A549 (cell line): ENCODE measurements at regions not wholly inside any gene's neighbourhood (a gene's known extent, or its start where the extent isn't known, plus 50 kb on each side); places are given as distances from the start of the nearest gene placed in this dataset.

Experiments used
- ATAC-seq, 2 experiments: fragments of 200-7000 bp in 1 of 2; fragments of >200 bp in 1 of 2; cut with Nextera tagmentation in 1 of 2; cut with Tn5 transposase in 1 of 2; 3 replicates each; pipeline versions ENCODE4 v1.8.0 to v1.9.1; 2018 to 2020; ENCODE audit warnings: mild to moderate bottlenecking in 1 of 2, moderate library complexity in 1 of 2
- CTCF ChIA-PET: fragments of 300-600 bp; sonication (Branson Sonifier 250); formaldehyde crosslinking; extraction: SDS; loops from one replicate; lab custom pipeline; 2021; ENCODE audit warnings: antibody characterized with exemption, inconsistent platforms; lab: Yijun Ruan, JAX
- POLR2A ChIA-PET: fragments of 350-600 bp; formaldehyde crosslinking; extraction: SDS; loops from one replicate; lab custom pipeline; 2021; ENCODE audit warnings: antibody characterized with exemption, inconsistent platforms; lab: Yijun Ruan, JAX
- DNase-seq, 2 experiments: peaks; one replicate each; pipeline versions ENCODE4 v3.0.0 to v3.0.0-alpha.2; 2011 to 2016; ENCODE audit warnings: low read depth in 1 of 2, low spot score in 1 of 2
- FAIRE-seq: peaks from 2 replicates; lab custom pipeline; 2011; peaks lifted over from hg19 to GRCh38; lab: Jason Lieb, UNC
- H3K27ac ChIP-seq, 2 experiments: fragments of >200 bp; sonication (Bioruptor Twin); formaldehyde crosslinking; 3 replicates each; pipeline ENCODE4 v1.5.1; 2016 to 2017
- H3K4me1 ChIP-seq: fragments of >200 bp; sonication (Bioruptor Twin); formaldehyde crosslinking; 3 replicates; pipeline ENCODE4 v1.6.1; 2016
- H3K4me2 ChIP-seq: fragments of >200 bp; sonication (Bioruptor Twin); formaldehyde crosslinking; 3 replicates; pipeline ENCODE4 v1.6.1; 2016
- H3K4me3 ChIP-seq: fragments of >200 bp; sonication (Bioruptor Twin); formaldehyde crosslinking; 3 replicates; pipeline ENCODE4 v1.5.1; 2016
- H3K9me3 ChIP-seq: fragments of >200 bp; sonication (Bioruptor Twin); formaldehyde crosslinking; 3 replicates; pipeline ENCODE4 v1.6.1; 2016
- CBX8 ChIP-seq: fragments of 200-600 bp; sonication (generic); IDR thresholded peaks from 2 replicates; pipeline ENCODE4 v1.6.1; 2016
- ESRRA ChIP-seq: fragments of 150-350 bp; IDR thresholded peaks from 2 replicates; pipeline ENCODE4 v1.6.1; 2014; ENCODE audit warnings: mild to moderate bottlenecking, low read length, borderline replicate concordance
- FOSB ChIP-seq: fragments of 250-450 bp; sonication (Bioruptor Pico); IDR thresholded peaks from 2 replicates; pipeline ENCODE4 v1.5.0; 2020; ENCODE audit warnings: mild to moderate bottlenecking, moderate library complexity
- GATA3 ChIP-seq: IDR thresholded peaks from 2 replicates; pipeline ENCODE4 v1.6.1; 2012; ENCODE audit warnings: borderline replicate concordance
- JUNB ChIP-seq: fragments of >200 bp; sonication (Bioruptor Twin); formaldehyde crosslinking; IDR thresholded peaks from 2 replicates; pipeline ENCODE4 v1.6.1; 2016
- MAFK ChIP-seq: fragments of 450-650 bp; IDR thresholded peaks from 2 replicates; pipeline ENCODE4 v1.6.1; 2014; ENCODE audit not compliant: partially characterized antibody
- NPAS2 ChIP-seq: fragments of 250-450 bp; sonication (Bioruptor Pico); IDR thresholded peaks from 2 replicates; pipeline ENCODE4 v1.8.0; 2022; ENCODE audit warnings: mild to moderate bottlenecking, moderate library complexity, borderline replicate concordance
- PHF8 ChIP-seq: fragments of 200-600 bp; sonication (generic); IDR thresholded peaks from 2 replicates; pipeline ENCODE4 v1.6.1; 2016; ENCODE audit warnings: low read depth, mild to moderate bottlenecking, antibody characterized with exemption, moderate library complexity, borderline replicate concordance
- POLR2AphosphoS2 ChIP-seq: conservative IDR thresholded peaks from 2 replicates; pipeline ENCODE4 v1.6.1; 2012; ENCODE audit warnings: low read length, improper control_type of control experiment, inconsistent platforms
- RAD21 ChIP-seq, 2 experiments: fragments of >200 bp in 1 of 2; sonication (Bioruptor Twin) in 1 of 2; formaldehyde crosslinking in 1 of 2; IDR thresholded peaks in 1 of 2; conservative IDR thresholded peaks in 1 of 2; 2 replicates in 1 of 2; 3 replicates in 1 of 2; pipeline ENCODE4 v1.6.1; 2012 to 2018; ENCODE audit warnings: inconsistent platforms in 1 of 2
- RARB ChIP-seq: fragments of 250-450 bp; sonication (Bioruptor Pico); IDR thresholded peaks from 2 replicates; pipeline ENCODE4 v1.8.0; 2021; ENCODE audit warnings: mild to moderate bottlenecking, moderate library complexity
- RNF2 ChIP-seq: fragments of 200-600 bp; sonication (generic); IDR thresholded peaks from 2 replicates; pipeline ENCODE4 v1.6.1; 2016; ENCODE audit warnings: low read depth, mild to moderate bottlenecking, antibody characterized with exemption, moderate library complexity, borderline replicate concordance
- SMC3 ChIP-seq: fragments of >200 bp; sonication (Bioruptor Twin); formaldehyde crosslinking; IDR thresholded peaks from 3 replicates; pipeline ENCODE4 v1.6.1; 2018; ENCODE audit warnings: inconsistent platforms
- ZC3H11A ChIP-seq: fragments of 450-650 bp; IDR thresholded peaks from 2 replicates; pipeline ENCODE4 v1.6.1; 2014; ENCODE audit warnings: antibody characterized with exemption, mild to moderate bottlenecking
- WGBS: methylation state at CpG from one replicate; pipeline ENCODE4 v1.1.6; 2017; ENCODE audit errors: missing lambda C conversion rate; 5-methylcytosine and 5-hydroxymethylcytosine counted together
- TF ChIP-seq, protein P1 (sequence below): fragments of 150-350 bp; IDR thresholded peaks from 2 replicates; pipeline ENCODE4 v1.6.1; 2014; ENCODE audit warnings: low read depth, mild to moderate bottlenecking, low read length
- TF ChIP-seq, protein P2 (sequence below): fragments of 200-600 bp; sonication (generic); IDR thresholded peaks from 2 replicates; pipeline ENCODE4 v1.6.1; 2016; ENCODE audit warnings: antibody characterized with exemption, mild to moderate bottlenecking, moderate library complexity
- TF ChIP-seq, protein P3 (sequence below): fragments of 250-450 bp; sonication (Bioruptor Pico); IDR thresholded peaks from 2 replicates; pipeline ENCODE4 v1.5.0; 2021; ENCODE audit warnings: mild to moderate bottlenecking, moderate library complexity, borderline replicate concordance
- TF ChIP-seq, protein P4 (sequence below): fragments of >200 bp; sonication (Bioruptor Twin); formaldehyde crosslinking; IDR thresholded peaks from 3 replicates; pipeline ENCODE4 v1.5.1; 2016
- TF ChIP-seq, protein P5 (sequence below): IDR thresholded peaks from 2 replicates; pipeline ENCODE4 v1.6.1; 2012

DNA sequence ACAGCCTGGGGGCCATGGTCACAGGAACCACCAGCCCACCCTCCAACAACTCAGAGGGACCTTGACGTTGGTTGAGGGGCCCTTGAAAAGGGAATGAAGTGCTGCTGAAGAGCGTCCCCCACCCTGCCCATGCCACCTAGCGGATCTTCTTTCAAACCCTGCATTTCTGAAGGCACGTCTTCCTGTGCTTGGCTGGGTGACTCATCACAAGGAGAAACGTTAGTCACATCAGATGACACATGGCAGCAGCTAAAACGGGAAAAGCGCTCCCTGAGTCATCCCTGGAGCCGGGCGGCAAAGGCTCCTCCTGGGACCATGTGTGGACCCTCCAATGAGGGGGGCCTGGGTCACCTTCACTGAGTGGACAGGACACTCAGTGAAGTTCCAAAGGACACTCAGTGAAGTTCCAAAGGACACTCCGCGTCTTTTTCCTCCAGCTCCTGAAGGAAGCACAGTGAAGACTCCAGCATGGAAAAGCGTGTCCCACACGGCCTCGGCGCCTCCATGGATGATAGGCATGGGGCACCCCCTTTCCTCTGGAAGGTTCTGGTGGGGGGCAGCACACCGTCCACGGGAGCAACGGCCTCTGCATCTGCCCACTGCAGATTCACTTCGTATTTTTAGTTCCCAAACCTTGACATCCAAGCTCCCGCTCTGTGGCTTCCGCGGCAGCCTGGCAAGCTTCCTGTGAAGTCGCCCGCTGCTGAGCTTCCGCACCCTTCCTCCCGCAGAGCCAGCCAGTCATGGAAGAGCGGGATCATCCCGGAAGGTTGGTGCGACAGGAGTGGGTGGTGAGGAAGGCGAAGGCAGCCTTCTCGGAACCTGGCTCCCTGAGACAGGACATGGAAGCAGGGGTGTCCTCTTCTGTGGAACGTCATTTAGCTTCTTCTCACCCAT lies 383.4 kb downstream of the VRK1 start (continued):
- TF ChIP-seq, protein P1, sequence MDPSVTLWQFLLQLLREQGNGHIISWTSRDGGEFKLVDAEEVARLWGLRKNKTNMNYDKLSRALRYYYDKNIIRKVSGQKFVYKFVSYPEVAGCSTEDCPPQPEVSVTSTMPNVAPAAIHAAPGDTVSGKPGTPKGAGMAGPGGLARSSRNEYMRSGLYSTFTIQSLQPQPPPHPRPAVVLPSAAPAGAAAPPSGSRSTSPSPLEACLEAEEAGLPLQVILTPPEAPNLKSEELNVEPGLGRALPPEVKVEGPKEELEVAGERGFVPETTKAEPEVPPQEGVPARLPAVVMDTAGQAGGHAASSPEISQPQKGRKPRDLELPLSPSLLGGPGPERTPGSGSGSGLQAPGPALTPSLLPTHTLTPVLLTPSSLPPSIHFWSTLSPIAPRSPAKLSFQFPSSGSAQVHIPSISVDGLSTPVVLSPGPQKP: no peak
- TF ChIP-seq CBX8 (no peak), MAFK (no peak), RARB (CRISPR knock-in tag) (no peak), NPAS2 (CRISPR knock-in tag) (no peak), RNF2 (no peak), POLR2AphosphoS2 (no peak), FOSB (CRISPR knock-in tag) (no peak), ESRRA (no peak), GATA3 (no peak), ZC3H11A (no peak), JUNB (peak; percentile 59), PHF8 (no peak)
- TF ChIP-seq, protein P2, sequence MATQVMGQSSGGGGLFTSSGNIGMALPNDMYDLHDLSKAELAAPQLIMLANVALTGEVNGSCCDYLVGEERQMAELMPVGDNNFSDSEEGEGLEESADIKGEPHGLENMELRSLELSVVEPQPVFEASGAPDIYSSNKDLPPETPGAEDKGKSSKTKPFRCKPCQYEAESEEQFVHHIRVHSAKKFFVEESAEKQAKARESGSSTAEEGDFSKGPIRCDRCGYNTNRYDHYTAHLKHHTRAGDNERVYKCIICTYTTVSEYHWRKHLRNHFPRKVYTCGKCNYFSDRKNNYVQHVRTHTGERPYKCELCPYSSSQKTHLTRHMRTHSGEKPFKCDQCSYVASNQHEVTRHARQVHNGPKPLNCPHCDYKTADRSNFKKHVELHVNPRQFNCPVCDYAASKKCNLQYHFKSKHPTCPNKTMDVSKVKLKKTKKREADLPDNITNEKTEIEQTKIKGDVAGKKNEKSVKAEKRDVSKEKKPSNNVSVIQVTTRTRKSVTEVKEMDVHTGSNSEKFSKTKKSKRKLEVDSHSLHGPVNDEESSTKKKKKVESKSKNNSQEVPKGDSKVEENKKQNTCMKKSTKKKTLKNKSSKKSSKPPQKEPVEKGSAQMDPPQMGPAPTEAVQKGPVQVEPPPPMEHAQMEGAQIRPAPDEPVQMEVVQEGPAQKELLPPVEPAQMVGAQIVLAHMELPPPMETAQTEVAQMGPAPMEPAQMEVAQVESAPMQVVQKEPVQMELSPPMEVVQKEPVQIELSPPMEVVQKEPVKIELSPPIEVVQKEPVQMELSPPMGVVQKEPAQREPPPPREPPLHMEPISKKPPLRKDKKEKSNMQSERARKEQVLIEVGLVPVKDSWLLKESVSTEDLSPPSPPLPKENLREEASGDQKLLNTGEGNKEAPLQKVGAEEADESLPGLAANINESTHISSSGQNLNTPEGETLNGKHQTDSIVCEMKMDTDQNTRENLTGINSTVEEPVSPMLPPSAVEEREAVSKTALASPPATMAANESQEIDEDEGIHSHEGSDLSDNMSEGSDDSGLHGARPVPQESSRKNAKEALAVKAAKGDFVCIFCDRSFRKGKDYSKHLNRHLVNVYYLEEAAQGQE: no peak
- TF ChIP-seq, protein P3, sequence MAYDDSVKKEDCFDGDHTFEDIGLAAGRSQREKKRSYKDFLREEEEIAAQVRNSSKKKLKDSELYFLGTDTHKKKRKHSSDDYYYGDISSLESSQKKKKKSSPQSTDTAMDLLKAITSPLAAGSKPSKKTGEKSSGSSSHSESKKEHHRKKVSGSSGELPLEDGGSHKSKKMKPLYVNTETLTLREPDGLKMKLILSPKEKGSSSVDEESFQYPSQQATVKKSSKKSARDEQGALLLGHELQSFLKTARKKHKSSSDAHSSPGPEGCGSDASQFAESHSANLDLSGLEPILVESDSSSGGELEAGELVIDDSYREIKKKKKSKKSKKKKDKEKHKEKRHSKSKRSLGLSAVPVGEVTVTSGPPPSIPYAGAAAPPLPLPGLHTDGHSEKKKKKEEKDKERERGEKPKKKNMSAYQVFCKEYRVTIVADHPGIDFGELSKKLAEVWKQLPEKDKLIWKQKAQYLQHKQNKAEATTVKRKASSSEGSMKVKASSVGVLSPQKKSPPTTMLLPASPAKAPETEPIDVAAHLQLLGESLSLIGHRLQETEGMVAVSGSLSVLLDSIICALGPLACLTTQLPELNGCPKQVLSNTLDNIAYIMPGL: no peak
- TF ChIP-seq, protein P4, sequence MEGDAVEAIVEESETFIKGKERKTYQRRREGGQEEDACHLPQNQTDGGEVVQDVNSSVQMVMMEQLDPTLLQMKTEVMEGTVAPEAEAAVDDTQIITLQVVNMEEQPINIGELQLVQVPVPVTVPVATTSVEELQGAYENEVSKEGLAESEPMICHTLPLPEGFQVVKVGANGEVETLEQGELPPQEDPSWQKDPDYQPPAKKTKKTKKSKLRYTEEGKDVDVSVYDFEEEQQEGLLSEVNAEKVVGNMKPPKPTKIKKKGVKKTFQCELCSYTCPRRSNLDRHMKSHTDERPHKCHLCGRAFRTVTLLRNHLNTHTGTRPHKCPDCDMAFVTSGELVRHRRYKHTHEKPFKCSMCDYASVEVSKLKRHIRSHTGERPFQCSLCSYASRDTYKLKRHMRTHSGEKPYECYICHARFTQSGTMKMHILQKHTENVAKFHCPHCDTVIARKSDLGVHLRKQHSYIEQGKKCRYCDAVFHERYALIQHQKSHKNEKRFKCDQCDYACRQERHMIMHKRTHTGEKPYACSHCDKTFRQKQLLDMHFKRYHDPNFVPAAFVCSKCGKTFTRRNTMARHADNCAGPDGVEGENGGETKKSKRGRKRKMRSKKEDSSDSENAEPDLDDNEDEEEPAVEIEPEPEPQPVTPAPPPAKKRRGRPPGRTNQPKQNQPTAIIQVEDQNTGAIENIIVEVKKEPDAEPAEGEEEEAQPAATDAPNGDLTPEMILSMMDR: peak; percentile 39; the same call in 2 of the 3 replicates

DNA sequence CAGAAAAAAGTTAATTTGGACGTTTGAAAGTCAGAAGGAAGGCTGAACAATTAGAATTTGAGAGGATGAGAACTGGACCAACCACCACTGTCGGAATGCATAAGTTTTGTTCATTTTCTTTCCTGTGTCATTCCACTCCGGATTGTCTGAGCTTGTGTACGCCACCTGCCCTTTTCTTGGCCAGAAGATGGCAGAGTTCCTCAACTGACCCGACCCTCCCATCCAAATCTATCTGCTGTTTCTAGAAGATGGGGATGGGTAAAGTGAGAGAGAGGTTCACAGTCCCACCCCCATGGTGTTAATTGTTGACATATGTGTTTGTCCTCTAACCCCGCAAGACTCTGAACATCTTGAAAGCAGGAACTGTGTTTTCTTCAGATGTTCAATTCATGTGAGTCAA lies 388.0 kb downstream of the VRK1 start:
- no peak overlapping the region for H3K4me2 ChIP-seq
- peak in 1 of 2 experiments; percentile 25 for DNase-seq
- H3K4me3 ChIP-seq: no peak overlapping the region
- WGBS: 11% methylated on average over 6 of the region's 6 CpGs
- no peaks in the 10 kb centered on the region for H3K9me3 ChIP-seq
- no peak overlapping the region for H3K27ac ChIP-seq
- peak; percentile 27; the same call in 1 of the 3 replicates for TF ChIP-seq SMC3
- peak; percentile 47 to 50; a peak in 4 of 5 replicates for TF ChIP-seq RAD21 (conservative IDR thresholded peaks at IDR 0.05 in 1 of 2, IDR thresholded peaks at IDR 0.05 in 1 of 2)
- TF ChIP-seq, protein P5, sequence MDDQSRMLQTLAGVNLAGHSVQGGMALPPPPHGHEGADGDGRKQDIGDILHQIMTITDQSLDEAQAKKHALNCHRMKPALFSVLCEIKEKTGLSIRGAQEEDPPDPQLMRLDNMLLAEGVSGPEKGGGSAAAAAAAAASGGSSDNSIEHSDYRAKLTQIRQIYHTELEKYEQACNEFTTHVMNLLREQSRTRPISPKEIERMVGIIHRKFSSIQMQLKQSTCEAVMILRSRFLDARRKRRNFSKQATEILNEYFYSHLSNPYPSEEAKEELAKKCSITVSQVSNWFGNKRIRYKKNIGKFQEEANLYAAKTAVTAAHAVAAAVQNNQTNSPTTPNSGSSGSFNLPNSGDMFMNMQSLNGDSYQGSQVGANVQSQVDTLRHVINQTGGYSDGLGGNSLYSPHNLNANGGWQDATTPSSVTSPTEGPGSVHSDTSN: no peak
- TF ChIP-seq, protein P4: peak; percentile 41
- TF ChIP-seq, all 56 proteins: peak for 3
- ChIA-PET POLR2A (no interaction called here), CTCF (interaction anchor here (0.6 to 1.9 kb wide), 6 partner anchors 10 to 448 kb away, joined by 3 to 6 read pairs (median 4); no protein-coding TSS in a partner anchor)
- peaks cover 7% of the 10 kb centered on the region for H3K4me1 ChIP-seq
- FAIRE-seq (no peak), ATAC-seq (peak in 1 of 2 experiments; percentile 59; a peak in 3 of 6 replicates)
